ENCODE measurements at regions not wholly inside any gene's neighbourhood (a gene's known extent, or its start where the extent isn't known, plus 50 kb on each side); places are given as distances from the start of the nearest gene placed in this dataset.

DNA sequence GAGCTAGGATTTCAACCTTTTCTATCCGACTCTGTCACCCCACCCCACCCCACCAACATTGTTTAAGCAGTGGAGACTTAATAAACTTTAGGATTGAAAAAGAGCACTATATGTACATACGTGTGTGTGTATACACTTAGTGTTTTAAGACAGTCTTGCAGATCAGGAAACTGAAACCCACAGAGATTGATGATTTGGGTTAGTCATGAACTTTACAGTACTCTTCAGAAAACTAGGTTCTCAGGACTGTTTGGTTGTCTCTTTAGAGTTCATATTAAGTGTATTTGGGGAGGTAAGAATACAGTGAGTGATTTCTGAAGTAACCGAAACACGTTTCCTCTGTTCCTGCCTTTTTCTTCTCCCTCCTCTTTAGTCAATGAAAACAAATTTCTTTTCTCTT is 1043.1 kb downstream of the TLE1 start:
- Histone ChIP-seq H3K36me3 (ENCODE audit: control insufficient read depth, insufficient read depth, low read length) (no peaks in the 10 kb centered on the region), H3K27me3 (ENCODE audit: control insufficient read depth, insufficient read depth, low read length) (no peaks in the 10 kb centered on the region), H3K9me3 (ENCODE audit: control insufficient read depth, insufficient read depth, low read depth, low read length) (no peaks in the 10 kb centered on the region), H3K9ac (ENCODE audit: low read length) (no peak overlapping the region), H3K4me1 (ENCODE audit: control insufficient read depth, insufficient read depth, low read length) (no peaks in the 10 kb centered on the region), H3K4me3 (ENCODE audit: low read depth, low read length) (no peak overlapping the region), H3K27ac (ENCODE audit: low read depth, low read length) (no peak overlapping the region)

- Histone ChIP-seq H3K9ac (ENCODE audit: low read length) (no peak overlapping the region), H3K4me1 (ENCODE audit: control insufficient read depth, insufficient read depth, low read length) (no peaks in the 10 kb centered on the region), H3K36me3 (ENCODE audit: control insufficient read depth, insufficient read depth, low read length) (no peaks in the 10 kb centered on the region), H3K4me3 (ENCODE audit: low read depth, low read length) (no peak overlapping the region), H3K27me3 (ENCODE audit: control insufficient read depth, insufficient read depth, low read length) (no peaks in the 10 kb centered on the region), H3K27ac (ENCODE audit: low read depth, low read length) (no peak overlapping the region), H3K9me3 (ENCODE audit: control insufficient read depth, insufficient read depth, low read depth, low read length) (no peaks in the 10 kb centered on the region)
Measured at GRCh38 chr9:80644044-80644443, 1045.3 kb downstream of the TLE1 start.

DNA sequence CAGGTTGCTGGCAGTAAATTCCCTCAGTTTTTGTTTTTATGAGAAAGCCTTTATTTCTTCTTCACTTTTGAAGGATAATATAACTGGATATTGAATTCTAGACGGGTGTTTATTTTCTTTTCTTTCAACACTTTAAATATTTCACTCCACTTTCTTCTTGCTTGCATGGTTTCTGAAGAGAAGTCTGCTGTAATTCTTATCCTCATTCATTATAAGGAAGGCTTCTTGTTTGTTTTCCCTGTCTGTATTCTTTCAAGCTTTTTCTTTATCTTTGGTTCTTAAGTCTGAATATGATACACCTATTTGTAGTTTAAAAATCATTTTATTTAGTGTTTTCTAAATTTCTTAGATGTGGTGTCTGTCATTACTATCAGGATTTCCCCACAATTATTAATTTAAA is 1054.3 kb downstream of the TLE1 start:
- Histone ChIP-seq H3K9ac (ENCODE audit: low read length) (no peak overlapping the region), H3K9me3 (ENCODE audit: control insufficient read depth, insufficient read depth, low read depth, low read length) (peaks cover 19% of the 10 kb centered on the region; the same call in 1 of the 2 replicates), H3K36me3 (ENCODE audit: control insufficient read depth, insufficient read depth, low read length) (no peaks in the 10 kb centered on the region), H3K27me3 (ENCODE audit: control insufficient read depth, insufficient read depth, low read length) (no peaks in the 10 kb centered on the region), H3K27ac (ENCODE audit: low read depth, low read length) (no peak overlapping the region), H3K4me1 (ENCODE audit: control insufficient read depth, insufficient read depth, low read length) (no peaks in the 10 kb centered on the region), H3K4me3 (ENCODE audit: low read depth, low read length) (no peak overlapping the region)

DNA sequence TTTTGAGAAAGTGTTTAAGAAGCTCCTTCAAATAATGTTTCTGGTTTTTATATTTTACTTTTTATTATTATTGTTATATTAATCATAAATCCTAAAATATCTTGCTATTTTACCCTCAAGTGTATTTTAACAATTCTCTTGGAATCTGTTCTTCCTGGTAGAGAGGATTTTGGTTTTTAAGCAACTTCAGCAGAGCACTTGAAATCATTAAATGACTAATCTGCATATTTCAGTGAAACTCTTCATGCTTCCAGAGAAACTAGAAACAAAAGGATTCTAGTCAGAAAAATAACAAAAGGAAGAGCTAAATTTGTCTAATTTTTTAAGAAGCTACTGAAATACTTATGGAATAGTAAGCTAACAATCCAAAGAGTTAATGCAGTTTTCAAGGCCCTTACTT is 1057.3 kb downstream of the TLE1 start:
- Histone ChIP-seq H3K36me3 (ENCODE audit: control insufficient read depth, insufficient read depth, low read length) (no peaks in the 10 kb centered on the region), H3K4me3 (ENCODE audit: low read depth, low read length) (no peak overlapping the region), H3K27ac (ENCODE audit: low read depth, low read length) (no peak overlapping the region), H3K9ac (ENCODE audit: low read length) (no peak overlapping the region), H3K27me3 (ENCODE audit: control insufficient read depth, insufficient read depth, low read length) (no peaks in the 10 kb centered on the region), H3K4me1 (ENCODE audit: control insufficient read depth, insufficient read depth, low read length) (no peaks in the 10 kb centered on the region), H3K9me3 (ENCODE audit: control insufficient read depth, insufficient read depth, low read depth, low read length) (peaks cover 19% of the 10 kb centered on the region; the same call in 1 of the 2 replicates)

DNA sequence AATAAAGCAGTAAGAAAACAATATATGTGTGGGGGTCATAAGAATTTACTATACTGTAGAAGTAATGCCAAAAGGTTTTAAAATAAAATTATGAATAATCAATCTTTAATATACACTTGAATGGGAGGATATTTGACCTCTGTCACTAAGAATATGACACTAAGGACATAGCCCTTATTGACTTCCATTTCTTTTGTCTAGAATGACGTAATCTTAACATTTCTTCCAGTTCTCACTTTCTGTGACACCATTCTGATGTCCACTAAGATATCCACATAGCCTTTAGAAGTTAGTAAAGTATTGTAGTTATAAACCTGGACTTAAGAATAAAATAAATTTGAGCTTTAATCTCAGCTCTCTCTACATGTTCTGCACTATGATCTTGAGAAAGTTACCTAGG is 1050.7 kb downstream of the TLE4 start:
- Histone ChIP-seq H3K27me3 (ENCODE audit: control insufficient read depth, insufficient read depth, low read length) (no peaks in the 10 kb centered on the region), H3K4me1 (ENCODE audit: control insufficient read depth, insufficient read depth, low read length) (no peaks in the 10 kb centered on the region), H3K27ac (ENCODE audit: low read depth, low read length) (no peak overlapping the region), H3K4me3 (ENCODE audit: low read depth, low read length) (no peak overlapping the region), H3K9ac (ENCODE audit: low read length) (no peak overlapping the region), H3K9me3 (ENCODE audit: control insufficient read depth, insufficient read depth, low read depth, low read length) (no peaks in the 10 kb centered on the region; the same call in 1 of the 2 replicates), H3K36me3 (ENCODE audit: control insufficient read depth, insufficient read depth, low read length) (no peaks in the 10 kb centered on the region)

DNA sequence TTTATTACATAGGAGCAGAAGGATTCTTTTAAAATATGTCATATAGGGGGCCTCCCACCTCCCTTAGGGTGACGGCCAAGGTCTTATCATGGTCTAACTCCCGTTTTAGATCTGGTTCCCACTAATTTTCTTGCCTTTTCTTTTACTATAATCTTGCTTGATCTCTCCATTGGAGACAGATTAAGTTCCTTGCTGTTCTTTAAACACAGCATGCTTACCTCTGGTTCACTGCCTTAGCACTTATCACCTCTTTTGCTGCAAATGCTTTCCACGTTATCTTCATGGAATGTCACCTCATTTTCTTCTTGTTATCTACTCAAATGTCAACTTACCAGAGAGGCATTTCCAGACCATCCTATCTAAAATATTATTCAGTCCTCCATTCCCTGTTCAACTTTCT is 1047.6 kb downstream of the TLE4 start:
- no peak overlapping the region for H3K27ac ChIP-seq (ENCODE audit: low read depth, low read length)
- H3K4me1 ChIP-seq (ENCODE audit: control insufficient read depth, insufficient read depth, low read length): no peaks in the 10 kb centered on the region
- no peak overlapping the region for H3K4me3 ChIP-seq (ENCODE audit: low read depth, low read length)
- no peaks in the 10 kb centered on the region for H3K27me3 ChIP-seq (ENCODE audit: control insufficient read depth, insufficient read depth, low read length)
- no peaks in the 10 kb centered on the region; the same call in 1 of the 2 replicates for H3K9me3 ChIP-seq (ENCODE audit: control insufficient read depth, insufficient read depth, low read depth, low read length)
- no peak overlapping the region for H3K9ac ChIP-seq (ENCODE audit: low read length)
- H3K36me3 ChIP-seq (ENCODE audit: control insufficient read depth, insufficient read depth, low read length): no peaks in the 10 kb centered on the region

GRCh38 chr9:80615964-80616363 is 1044.2 kb downstream of the TLE4 start:
- H3K27ac ChIP-seq (ENCODE audit: low read depth, low read length): no peak overlapping the region
- H3K9ac ChIP-seq (ENCODE audit: low read length): no peak overlapping the region
- H3K36me3 ChIP-seq (ENCODE audit: control insufficient read depth, insufficient read depth, low read length): no peaks in the 10 kb centered on the region
- H3K9me3 ChIP-seq (ENCODE audit: control insufficient read depth, insufficient read depth, low read depth, low read length): no peaks in the 10 kb centered on the region; the same call in 1 of the 2 replicates
- H3K27me3 ChIP-seq (ENCODE audit: control insufficient read depth, insufficient read depth, low read length): no peaks in the 10 kb centered on the region
- H3K4me1 ChIP-seq (ENCODE audit: control insufficient read depth, insufficient read depth, low read length): no peaks in the 10 kb centered on the region
- no peak overlapping the region for H3K4me3 ChIP-seq (ENCODE audit: low read depth, low read length)

DNA sequence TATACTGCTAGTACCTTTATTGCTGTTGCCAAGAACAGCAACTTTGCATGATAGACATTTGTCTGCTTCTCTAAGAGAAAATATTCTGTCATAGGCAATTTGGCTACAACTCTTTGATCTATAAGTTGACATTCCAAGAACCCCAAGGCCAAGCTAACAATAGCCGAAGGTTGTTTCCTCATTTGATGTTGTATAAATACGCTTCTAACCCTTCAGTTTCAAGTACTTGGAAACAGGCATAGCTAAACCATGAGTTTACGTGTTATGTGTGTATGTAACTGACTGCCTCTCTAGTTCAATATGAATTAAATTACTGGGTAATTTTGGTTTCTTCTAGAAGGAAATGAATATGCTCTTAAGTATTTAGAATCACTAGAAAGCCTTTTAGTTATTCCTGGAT is 1034.0 kb downstream of the TLE4 start:
- Histone ChIP-seq H3K9ac (ENCODE audit: low read length) (no peak overlapping the region), H3K27me3 (ENCODE audit: control insufficient read depth, insufficient read depth, low read length) (no peaks in the 10 kb centered on the region), H3K9me3 (ENCODE audit: control insufficient read depth, insufficient read depth, low read depth, low read length) (no peaks in the 10 kb centered on the region), H3K27ac (ENCODE audit: low read depth, low read length) (no peak overlapping the region), H3K36me3 (ENCODE audit: control insufficient read depth, insufficient read depth, low read length) (no peaks in the 10 kb centered on the region), H3K4me3 (ENCODE audit: low read depth, low read length) (no peak overlapping the region), H3K4me1 (ENCODE audit: control insufficient read depth, insufficient read depth, low read length) (peaks cover 6% of the 10 kb centered on the region)

DNA sequence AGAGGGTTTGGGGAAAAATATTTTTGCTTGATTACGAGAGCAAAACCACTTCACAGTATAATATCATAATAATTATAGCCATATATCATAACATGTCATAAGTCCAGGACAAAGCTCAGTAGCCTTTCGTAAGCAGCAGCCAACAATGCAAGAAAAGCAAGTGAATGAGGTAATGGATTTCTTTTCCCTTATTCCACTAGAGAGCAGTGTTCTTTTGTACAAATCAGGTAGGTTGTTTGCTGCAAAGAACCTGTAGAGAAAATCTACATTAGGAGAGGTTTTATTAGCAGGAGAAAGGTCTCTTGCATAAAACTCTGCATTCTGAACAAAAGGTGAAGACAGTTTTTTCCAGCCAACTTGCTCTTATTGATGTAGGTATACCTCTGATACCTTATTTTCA is 1033.4 kb downstream of the TLE4 start:
- Histone ChIP-seq H3K27me3 (ENCODE audit: control insufficient read depth, insufficient read depth, low read length) (no peaks in the 10 kb centered on the region), H3K4me1 (ENCODE audit: control insufficient read depth, insufficient read depth, low read length) (peaks cover 6% of the 10 kb centered on the region), H3K4me3 (ENCODE audit: low read depth, low read length) (no peak overlapping the region), H3K9me3 (ENCODE audit: control insufficient read depth, insufficient read depth, low read depth, low read length) (no peaks in the 10 kb centered on the region), H3K9ac (ENCODE audit: low read length) (no peak overlapping the region), H3K27ac (ENCODE audit: low read depth, low read length) (no peak overlapping the region), H3K36me3 (ENCODE audit: control insufficient read depth, insufficient read depth, low read length) (no peaks in the 10 kb centered on the region)

- Histone ChIP-seq H3K27ac (ENCODE audit: low read depth, low read length) (no peak overlapping the region), H3K36me3 (ENCODE audit: control insufficient read depth, insufficient read depth, low read length) (no peaks in the 10 kb centered on the region), H3K9ac (ENCODE audit: low read length) (no peak overlapping the region), H3K27me3 (ENCODE audit: control insufficient read depth, insufficient read depth, low read length) (no peaks in the 10 kb centered on the region), H3K4me1 (ENCODE audit: control insufficient read depth, insufficient read depth, low read length) (peaks cover 6% of the 10 kb centered on the region), H3K9me3 (ENCODE audit: control insufficient read depth, insufficient read depth, low read depth, low read length) (no peaks in the 10 kb centered on the region), H3K4me3 (ENCODE audit: low read depth, low read length) (no peak overlapping the region)
Measured at GRCh38 chr9:80602291-80602690, 1030.5 kb downstream of the TLE4 start.

DNA sequence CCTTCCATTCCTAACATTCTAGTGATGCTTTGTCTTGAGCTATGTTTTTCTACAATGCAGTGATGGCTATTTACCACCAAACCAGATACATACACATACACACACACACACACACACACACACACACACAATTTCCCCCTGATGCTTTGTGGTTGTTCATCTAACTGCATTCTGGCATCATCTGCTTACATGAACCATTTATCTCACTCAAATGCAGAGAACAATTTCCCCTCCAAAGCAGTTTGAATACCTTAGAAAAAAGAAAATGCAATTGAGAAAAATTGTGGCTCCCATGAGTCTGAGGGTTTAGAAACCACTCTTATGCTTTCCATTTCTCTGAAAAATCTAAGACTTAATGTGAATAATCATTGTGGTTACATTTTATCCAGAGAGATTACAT is 1024.8 kb downstream of the TLE4 start:
- Histone ChIP-seq H3K4me1 (ENCODE audit: control insufficient read depth, insufficient read depth, low read length) (no peaks in the 10 kb centered on the region), H3K27ac (ENCODE audit: low read depth, low read length) (no peak overlapping the region), H3K27me3 (ENCODE audit: control insufficient read depth, insufficient read depth, low read length) (no peaks in the 10 kb centered on the region), H3K9ac (ENCODE audit: low read length) (no peak overlapping the region), H3K4me3 (ENCODE audit: low read depth, low read length) (no peak overlapping the region), H3K9me3 (ENCODE audit: control insufficient read depth, insufficient read depth, low read depth, low read length) (peaks cover 8% of the 10 kb centered on the region), H3K36me3 (ENCODE audit: control insufficient read depth, insufficient read depth, low read length) (no peaks in the 10 kb centered on the region)

- no peak overlapping the region for H3K9ac ChIP-seq (ENCODE audit: low read length)
- peaks cover 8% of the 10 kb centered on the region for H3K9me3 ChIP-seq (ENCODE audit: control insufficient read depth, insufficient read depth, low read depth, low read length)
- peaks cover 6% of the 10 kb centered on the region; the same call in 1 of the 2 replicates for H3K4me1 ChIP-seq (ENCODE audit: control insufficient read depth, insufficient read depth, low read length)
- no peaks in the 10 kb centered on the region for H3K27me3 ChIP-seq (ENCODE audit: control insufficient read depth, insufficient read depth, low read length)
- no peak overlapping the region for H3K27ac ChIP-seq (ENCODE audit: low read depth, low read length)
- no peak overlapping the region for H3K4me3 ChIP-seq (ENCODE audit: low read depth, low read length)
- no peaks in the 10 kb centered on the region for H3K36me3 ChIP-seq (ENCODE audit: control insufficient read depth, insufficient read depth, low read length)
Measured at GRCh38 chr9:80595192-80595591, 1023.4 kb downstream of the TLE4 start.
